IMR-90 (cell line): ENCODE measurements at regions not wholly inside any gene's neighbourhood (a gene's known extent, or its start where the extent isn't known, plus 50 kb on each side); places are given as distances from the start of the nearest gene placed in this dataset.

Source experiments
- ATAC-seq: fragments of 200-7000 bp; cut with Tn5 transposase; 2 replicates; pipeline ENCODE4 v1.9.1; 2020; ENCODE audit warnings: low read depth, mild to moderate bottlenecking, moderate library complexity
- BruUV-seq: library from RNA; stranded (reverse); fragments of 400-500 nt; replicated peaks from 2 replicates; lab custom pipeline; 2021; lab: Mats Ljungman, UMichigan
- CTCF ChIA-PET: fragments of 300-600 bp; formaldehyde crosslinking; extraction: SDS; loops from one replicate; lab custom pipeline; 2021; ENCODE audit warnings: antibody characterized with exemption; lab: Yijun Ruan, JAX
- POLR2A ChIA-PET: fragments of 300-600 bp; sonication (Branson Sonifier 250); formaldehyde crosslinking; loops from one replicate; lab custom pipeline; 2022; ENCODE audit warnings: antibody characterized with exemption; ENCODE audit not compliant: unreplicated experiment; lab: Charles Lee
- DNase-seq: peaks from one replicate; pipeline ENCODE4 v3.0.0; 2013
- H2AFZ ChIP-seq: replicated peaks from 2 replicates; pipeline ENCODE3; 2013; ENCODE audit warnings: low read length, mild to moderate bottlenecking; ENCODE audit not compliant: poor library complexity
- H2AK5ac ChIP-seq: 2 replicates; pipeline ENCODE4 v1.6.1; 2013; ENCODE audit warnings: low read depth, low read length, inconsistent platforms
- H2AK9ac ChIP-seq: replicated peaks from 2 replicates; pipeline ENCODE3; 2013; ENCODE audit warnings: mild to moderate bottlenecking, low read depth, low read length, moderate library complexity; ENCODE audit not compliant: poor library complexity
- H2BK120ac ChIP-seq: 2 replicates; pipeline ENCODE4 v1.6.1; 2013; ENCODE audit warnings: low read depth, low read length, inconsistent platforms
- H2BK15ac ChIP-seq: 3 replicates; pipeline ENCODE4 v1.6.1; 2013; ENCODE audit warnings: low read depth, low read length, inconsistent platforms
- H2BK20ac ChIP-seq: 2 replicates; pipeline ENCODE4 v1.6.1; 2013; ENCODE audit warnings: low read depth, mild to moderate bottlenecking, inconsistent platforms, low read length, moderate library complexity
- H2BK5ac ChIP-seq: 2 replicates; pipeline ENCODE4 v1.6.1; 2013; ENCODE audit warnings: mild to moderate bottlenecking, low read depth, low read length, inconsistent platforms; ENCODE audit not compliant: poor library complexity, severe bottlenecking
- H3K14ac ChIP-seq: replicated peaks from 2 replicates; pipeline ENCODE4 v1.6.1; 2013; ENCODE audit warnings: low read depth, low read length, inconsistent platforms
- H3K18ac ChIP-seq: 2 replicates; pipeline ENCODE4 v1.6.1; 2013; ENCODE audit warnings: low read depth, low read length, control low read depth
- H3K23ac ChIP-seq: 2 replicates; pipeline ENCODE4 v1.6.1; 2013; ENCODE audit warnings: low read depth, low read length, inconsistent platforms
- H3K27ac ChIP-seq: 2 replicates; pipeline ENCODE4 v1.5.1; 2013; ENCODE audit warnings: mild to moderate bottlenecking, control low read depth, low read length; ENCODE audit not compliant: insufficient read depth
- H3K27me3 ChIP-seq: 2 replicates; pipeline ENCODE4 v1.6.1; 2013; ENCODE audit warnings: low read length; ENCODE audit not compliant: control insufficient read depth, insufficient read depth
- H3K36me3 ChIP-seq: 2 replicates; pipeline ENCODE4 v1.6.1; 2013; ENCODE audit warnings: low read length, mixed read lengths; ENCODE audit not compliant: control insufficient read depth, insufficient read depth
- H3K4ac ChIP-seq: 2 replicates; pipeline ENCODE4 v1.6.1; 2013; ENCODE audit warnings: low read depth, low read length, inconsistent platforms
- H3K4me1 ChIP-seq: 2 replicates; pipeline ENCODE4 v1.6.1; 2013; ENCODE audit warnings: low read length, mixed read lengths; ENCODE audit not compliant: control insufficient read depth, insufficient read depth
- H3K4me2 ChIP-seq: 2 replicates; pipeline ENCODE4 v1.6.1; 2013; ENCODE audit warnings: low read depth, mild to moderate bottlenecking, control low read depth, low read length, moderate library complexity
- H3K4me3 ChIP-seq: 2 replicates; pipeline ENCODE4 v1.5.1; 2013; ENCODE audit warnings: low read depth, mild to moderate bottlenecking, control low read depth, low read length, moderate library complexity; ENCODE audit not compliant: insufficient read depth
- H3K56ac ChIP-seq: 2 replicates; pipeline ENCODE4 v1.6.1; 2013; ENCODE audit warnings: low read length, inconsistent platforms; ENCODE audit not compliant: insufficient read depth; ENCODE audit errors: extremely low read depth
- H3K79me1 ChIP-seq, 2 experiments: 2 replicates each; pipeline ENCODE4 v1.6.1; 2013; ENCODE audit warnings: low read length in 2 of 2, inconsistent platforms in 1 of 2, low read depth in 1 of 2
- H3K9ac ChIP-seq: 2 replicates; pipeline ENCODE4 v1.6.1; 2013; ENCODE audit warnings: low read depth, low read length, control low read depth
- H3K9me1 ChIP-seq: 2 replicates; pipeline ENCODE4 v1.6.1; 2013; ENCODE audit warnings: low read length, inconsistent platforms; ENCODE audit not compliant: insufficient read depth
- H3K9me3 ChIP-seq: 2 replicates; pipeline ENCODE4 v1.6.1; 2013; ENCODE audit warnings: low read length; ENCODE audit not compliant: control insufficient read depth, insufficient read depth
- H4K20me1 ChIP-seq: 2 replicates; pipeline ENCODE4 v1.6.1; 2013; ENCODE audit warnings: low read length, inconsistent platforms; ENCODE audit not compliant: insufficient read depth
- H4K5ac ChIP-seq: 2 replicates; pipeline ENCODE4 v1.6.1; 2013; ENCODE audit warnings: mild to moderate bottlenecking, low read depth, low read length, control low read depth
- H4K8ac ChIP-seq, 2 experiments: 2 replicates each; pipeline ENCODE4 v1.6.1; 2013; ENCODE audit warnings: low read depth in 2 of 2, low read length in 2 of 2, control low read depth in 1 of 2, inconsistent platforms in 1 of 2
- H4K91ac ChIP-seq: 2 replicates; pipeline ENCODE4 v1.6.1; 2013; ENCODE audit warnings: low read depth, low read length, inconsistent platforms; ENCODE audit not compliant: insufficient read depth
- BHLHE40 ChIP-seq: fragments of 150-350 bp; IDR thresholded peaks from 2 replicates; pipeline ENCODE4 v1.6.1; 2016; ENCODE audit warnings: mild to moderate bottlenecking, low read depth, low read length
- CEBPB ChIP-seq: IDR thresholded peaks from 2 replicates; pipeline ENCODE4 v1.6.1; 2012; ENCODE audit warnings: low read depth, low read length, improper control_type of control experiment
- CTCF ChIP-seq: conservative IDR thresholded peaks from 2 replicates; pipeline ENCODE4 v1.5.1; 2012; ENCODE audit warnings: mild to moderate bottlenecking, low read depth, low read length, improper control_type of control experiment
- MAZ ChIP-seq: IDR thresholded peaks from 2 replicates; pipeline ENCODE4 v1.6.1; 2012; ENCODE audit warnings: low read depth, mild to moderate bottlenecking, low read length, improper control_type of control experiment, moderate library complexity, borderline replicate concordance
- POLR2A ChIP-seq: IDR thresholded peaks from 2 replicates; pipeline ENCODE4 v1.6.1; 2012; ENCODE audit warnings: mild to moderate bottlenecking, low read depth, low read length
- RAD21 ChIP-seq: IDR thresholded peaks from 2 replicates; pipeline ENCODE4 v1.6.1; 2012; ENCODE audit warnings: low read length, improper control_type of control experiment
- RCOR1 ChIP-seq: IDR thresholded peaks from 2 replicates; pipeline ENCODE4 v1.6.1; 2012; ENCODE audit warnings: mild to moderate bottlenecking, low read length, improper control_type of control experiment; ENCODE audit not compliant: insufficient replicate concordance
- RFX5 ChIP-seq: IDR thresholded peaks from 2 replicates; pipeline ENCODE4 v1.8.0; 2012; ENCODE audit warnings: low read depth, mild to moderate bottlenecking, low read length, moderate library complexity
- SMC3 ChIP-seq: fragments of 150-350 bp; IDR thresholded peaks from 2 replicates; pipeline ENCODE4 v1.6.1; 2016; ENCODE audit warnings: low read depth, mild to moderate bottlenecking, antibody characterized with exemption, low read length, moderate library complexity
- WGBS, 2 experiments: methylation state at CpG; one replicate each; pipeline versions ENCODE4 v1.1.5 to v1.1.7; 2013; ENCODE audit warnings: missing lambda C conversion rate in 2 of 2; ENCODE audit not compliant: insufficient read length in 1 of 2; ENCODE audit errors: extremely low coverage in 2 of 2; 5-methylcytosine and 5-hydroxymethylcytosine counted together
- dilution Hi-C: fragments of 300-500 bp; cut with HindIII; formaldehyde crosslinking; loops from one replicate; pipeline ENCODE4 v1.14.3; 2018; ENCODE audit warnings: low sequenced_read_pairs; ENCODE audit not compliant: unreplicated experiment
- in situ Hi-C: fragments of 300-500 bp; cut with MboI; formaldehyde crosslinking; loops from 3 replicates; pipeline ENCODE4 v1.14.3; 2019; ENCODE audit warnings: low sequenced_read_pairs, inconsistent platforms, mixed read lengths
- intact Hi-C: fragments of 100-400 bp; cut with micrococcal nuclease; formaldehyde crosslinking; loops from 2 replicates; pipeline ENCODE4 v1.10.0; 2022
- TF ChIP-seq, protein P1 (sequence below): fragments of 150-350 bp; IDR thresholded peaks from 2 replicates; pipeline ENCODE4 v1.6.1; 2016; ENCODE audit warnings: low read depth, mild to moderate bottlenecking, low read length, moderate library complexity, borderline replicate concordance
- TF ChIP-seq, protein P2 (sequence below): fragments of 150-350 bp; IDR thresholded peaks from 2 replicates; pipeline ENCODE4 v1.6.1; 2017; ENCODE audit warnings: mild to moderate bottlenecking, antibody characterized with exemption, low read length, low read depth

GRCh38 chrX:53795576-53795975 is 109.1 kb upstream of the HUWE1 start:
- ATAC-seq (no peak), DNase-seq (peak; percentile 3)
- Histone ChIP-seq H4K91ac (no peak overlapping the region), H3K4me3 (no peak overlapping the region), H2BK20ac (no peak overlapping the region), H2AK9ac (no peak overlapping the region), H3K9me1 (no peaks in the 10 kb centered on the region), H3K27ac (no peak overlapping the region), H2AFZ (no peak overlapping the region), H2BK120ac (no peak overlapping the region), H4K8ac (no peak overlapping the region), H3K9me3 (no peaks in the 10 kb centered on the region), H3K36me3 (no peaks in the 10 kb centered on the region), H3K9ac (no peak overlapping the region), H2BK15ac (no peak overlapping the region), H3K4me2 (no peak overlapping the region), H3K4me1 (no peaks in the 10 kb centered on the region), H4K20me1 (no peaks in the 10 kb centered on the region), H3K56ac (no peak overlapping the region), H3K79me1 (no peaks in the 10 kb centered on the region), H2BK5ac (no peak overlapping the region), H3K18ac (no peak overlapping the region), H3K14ac (no peak overlapping the region), H4K5ac (no peak overlapping the region), H2AK5ac (no peak overlapping the region), H3K27me3 (no peaks in the 10 kb centered on the region), H3K23ac (no peak overlapping the region), H3K4ac (no peak overlapping the region)
- TF ChIP-seq CTCF (no peak), CEBPB (no peak), RAD21 (no peak), RCOR1 (no peak), MAZ (no peak), RFX5 (no peak), SMC3 (no peak), POLR2A (no peak), BHLHE40 (no peak)
- TF ChIP-seq, protein P1, sequence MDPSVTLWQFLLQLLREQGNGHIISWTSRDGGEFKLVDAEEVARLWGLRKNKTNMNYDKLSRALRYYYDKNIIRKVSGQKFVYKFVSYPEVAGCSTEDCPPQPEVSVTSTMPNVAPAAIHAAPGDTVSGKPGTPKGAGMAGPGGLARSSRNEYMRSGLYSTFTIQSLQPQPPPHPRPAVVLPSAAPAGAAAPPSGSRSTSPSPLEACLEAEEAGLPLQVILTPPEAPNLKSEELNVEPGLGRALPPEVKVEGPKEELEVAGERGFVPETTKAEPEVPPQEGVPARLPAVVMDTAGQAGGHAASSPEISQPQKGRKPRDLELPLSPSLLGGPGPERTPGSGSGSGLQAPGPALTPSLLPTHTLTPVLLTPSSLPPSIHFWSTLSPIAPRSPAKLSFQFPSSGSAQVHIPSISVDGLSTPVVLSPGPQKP: no peak
- TF ChIP-seq, protein P2, sequence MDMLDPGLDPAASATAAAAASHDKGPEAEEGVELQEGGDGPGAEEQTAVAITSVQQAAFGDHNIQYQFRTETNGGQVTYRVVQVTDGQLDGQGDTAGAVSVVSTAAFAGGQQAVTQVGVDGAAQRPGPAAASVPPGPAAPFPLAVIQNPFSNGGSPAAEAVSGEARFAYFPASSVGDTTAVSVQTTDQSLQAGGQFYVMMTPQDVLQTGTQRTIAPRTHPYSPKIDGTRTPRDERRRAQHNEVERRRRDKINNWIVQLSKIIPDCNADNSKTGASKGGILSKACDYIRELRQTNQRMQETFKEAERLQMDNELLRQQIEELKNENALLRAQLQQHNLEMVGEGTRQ: no peak
- in situ Hi-C loops (no loop called here), intact Hi-C loops (no loop called here), dilution Hi-C loops (no loop called here)
- POLR2A ChIA-PET: no interaction called here
- BruUV-seq: no TSS peak
- CTCF ChIA-PET: no interaction called here
- WGBS, 2 experiments: no CpG with 5 or more reads among the region's 2 CpGs
